ENCODE measurements at regions not wholly inside any gene's neighbourhood (a gene's known extent, or its start where the extent isn't known, plus 50 kb on each side); places are given as distances from the start of the nearest gene placed in this dataset.

GRCh38 chr5:164341056-164341619 lies 835.7 kb downstream of the MAT2B start:
- H3K27me3 Mint-ChIP-seq, result no peaks in the 10 kb centered on the region
- no peaks in the 10 kb centered on the region for H3K27me3 ChIP-seq (replicated peaks in 1 of 4; ENCODE audit: control extremely low read depth in 1 of 4, control insufficient read depth in 3 of 4, insufficient read depth in 4 of 4, low read length in 3 of 4)
- no peak overlapping the region for H3K4me3 ChIP-seq (ENCODE audit: control extremely low read depth in 1 of 5, extremely low read depth in 1 of 5, insufficient read depth in 1 of 5, low read depth in 2 of 5, low read length in 4 of 5)
- no peak overlapping the region for H3K9ac ChIP-seq (ENCODE audit: low read length)
- H3K79me2 ChIP-seq (ENCODE audit: control insufficient read depth, insufficient read depth, low read length), result no peaks in the 10 kb centered on the region
- H3K27ac Mint-ChIP-seq, result no peak overlapping the region
- WGBS (ENCODE audit: insufficient coverage), result 100% methylated on average over 1 of the region's 2 CpGs
- no peak overlapping the region for H2AFZ ChIP-seq (ENCODE audit: insufficient read depth, low read depth, low read length, poor library complexity, severe bottlenecking)
- H3K9me3 Mint-ChIP-seq (ENCODE audit: insufficient read depth), result no peaks in the 10 kb centered on the region
- no peaks in the 10 kb centered on the region for H3K4me1 Mint-ChIP-seq
- no peaks in the 10 kb centered on the region for H4K20me1 ChIP-seq (ENCODE audit: control insufficient read depth, insufficient read depth, low read length, poor library complexity, severe bottlenecking)
- H3K36me3 ChIP-seq (replicated peaks in 1 of 2; ENCODE audit: control extremely low read depth in 1 of 2, control insufficient read depth in 1 of 2, extremely low read depth in 1 of 2, insufficient read depth in 2 of 2, low read length in 1 of 2), result no peaks in the 10 kb centered on the region
- H3K4me2 ChIP-seq (replicated peaks; ENCODE audit: low read depth, low read length, poor library complexity, severe bottlenecking), result no peak overlapping the region
- ChIA-PET CTCF (no interaction called here), POLR2A (no interaction called here)
- no peaks in the 10 kb centered on the region for H3K4me1 ChIP-seq (ENCODE audit: control insufficient read depth in 2 of 2, insufficient read depth in 2 of 2, low read length in 2 of 2)
- ATAC-seq (ENCODE audit: low read depth) (no peak), DNase-seq (no peak)
- H3K4me3 Mint-ChIP-seq, result no peak overlapping the region
- intact Hi-C loops (cut with micrococcal nuclease), result no loop called here
- no peak for TF ChIP-seq CTCF (IDR thresholded peaks at IDR 0.05)
- TF ChIP-seq EZH2 (IDR thresholded peaks at IDR 0.05; ENCODE audit: borderline replicate concordance, insufficient read depth, low read depth, low read length, poor library complexity, severe bottlenecking), result no peak
- H3K27ac ChIP-seq (ENCODE audit: low read length in 2 of 2), result no peak overlapping the region
- H3K9me3 ChIP-seq (ENCODE audit: control extremely low read depth in 1 of 3, control insufficient read depth in 2 of 3, insufficient read depth in 1 of 3, low read length in 2 of 3), result no peaks in the 10 kb centered on the region

GRCh38 chr5:164345173-164345849 lies 839.9 kb downstream of the MAT2B start:
- Histone ChIP-seq H3K4me3 (ENCODE audit: control extremely low read depth in 1 of 5, extremely low read depth in 1 of 5, insufficient read depth in 1 of 5, low read depth in 2 of 5, low read length in 4 of 5) (no peak overlapping the region), H3K4me1 (ENCODE audit: control insufficient read depth in 2 of 2, insufficient read depth in 2 of 2, low read length in 2 of 2) (no peaks in the 10 kb centered on the region), H4K20me1 (ENCODE audit: control insufficient read depth, insufficient read depth, low read length, poor library complexity, severe bottlenecking) (no peaks in the 10 kb centered on the region), H3K4me2 (replicated peaks; ENCODE audit: low read depth, low read length, poor library complexity, severe bottlenecking) (no peak overlapping the region), H3K27ac (ENCODE audit: low read length in 2 of 2) (no peak overlapping the region), H3K27me3 (replicated peaks in 1 of 4; ENCODE audit: control extremely low read depth in 1 of 4, control insufficient read depth in 3 of 4, insufficient read depth in 4 of 4, low read length in 3 of 4) (no peaks in the 10 kb centered on the region), H3K9ac (ENCODE audit: low read length) (no peak overlapping the region), H3K79me2 (ENCODE audit: control insufficient read depth, insufficient read depth, low read length) (no peaks in the 10 kb centered on the region), H3K36me3 (replicated peaks in 1 of 2; ENCODE audit: control extremely low read depth in 1 of 2, control insufficient read depth in 1 of 2, extremely low read depth in 1 of 2, insufficient read depth in 2 of 2, low read length in 1 of 2) (no peaks in the 10 kb centered on the region), H3K9me3 (ENCODE audit: control extremely low read depth in 1 of 3, control insufficient read depth in 2 of 3, insufficient read depth in 1 of 3, low read length in 2 of 3) (no peaks in the 10 kb centered on the region), H2AFZ (ENCODE audit: insufficient read depth, low read depth, low read length, poor library complexity, severe bottlenecking) (no peak overlapping the region)
- TF ChIP-seq CTCF (IDR thresholded peaks at IDR 0.05) (no peak), EZH2 (IDR thresholded peaks at IDR 0.05; ENCODE audit: borderline replicate concordance, insufficient read depth, low read depth, low read length, poor library complexity, severe bottlenecking) (no peak)
- H3K27me3 Mint-ChIP-seq, result no peaks in the 10 kb centered on the region
- WGBS (ENCODE audit: insufficient coverage), result 100% methylated on average over 1 of the region's 4 CpGs
- CTCF ChIA-PET, result interaction anchor here (0.6 kb wide), 1 partner anchor 25 kb away, joined by 3 read pairs; no protein-coding TSS in a partner anchor
- intact Hi-C loops (cut with micrococcal nuclease), result no loop called here
- H3K9me3 Mint-ChIP-seq (ENCODE audit: insufficient read depth), result no peaks in the 10 kb centered on the region
- H3K4me3 Mint-ChIP-seq, result no peak overlapping the region
- no peak overlapping the region for H3K27ac Mint-ChIP-seq
- no peaks in the 10 kb centered on the region for H3K4me1 Mint-ChIP-seq
- DNase-seq, result no peak
- POLR2A ChIA-PET, result no interaction called here
- no peak for ATAC-seq (ENCODE audit: low read depth)
